Astrocyte (in vitro differentiated cells and primary cell): ENCODE measurements at regions not wholly inside any gene's neighbourhood (a gene's known extent, or its start where the extent isn't known, plus 50 kb on each side); places are given as distances from the start of the nearest gene placed in this dataset.

Experiments used
- EZH2 ChIP-seq: IDR thresholded peaks from 2 replicates; pipeline ENCODE4 v1.6.1; 2012; ENCODE audit warnings: mild to moderate bottlenecking, low read length, inconsistent platforms; ENCODE audit not compliant: insufficient read depth
- TF ChIP-seq, protein P1 (sequence below): IDR thresholded peaks from 2 replicates; pipeline ENCODE4 v1.5.1; 2011; ENCODE audit warnings: low read depth, mild to moderate bottlenecking, inconsistent platforms, low read length, moderate library complexity; ENCODE audit not compliant: insufficient read depth

DNA sequence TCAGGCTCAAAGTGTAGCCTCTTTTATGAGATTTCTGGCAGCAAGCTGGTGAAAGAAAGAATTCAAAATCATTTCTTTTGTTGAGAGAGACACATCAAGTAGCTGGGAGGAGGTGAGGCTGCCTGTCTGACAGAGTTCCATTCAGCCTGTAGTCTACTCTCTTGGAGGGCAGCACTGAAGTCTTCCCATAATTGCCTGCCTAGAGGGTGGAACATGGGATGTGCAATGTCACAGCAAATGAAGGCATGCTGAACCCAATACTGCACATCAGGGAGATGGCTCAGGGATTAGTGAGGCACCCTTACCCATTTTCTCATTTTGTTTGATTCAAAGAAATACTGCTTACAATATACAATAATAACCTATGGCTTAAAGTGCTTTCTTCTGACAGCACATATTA, 475.7 kb downstream of the TMEM232 start:
- TF ChIP-seq, protein P1, sequence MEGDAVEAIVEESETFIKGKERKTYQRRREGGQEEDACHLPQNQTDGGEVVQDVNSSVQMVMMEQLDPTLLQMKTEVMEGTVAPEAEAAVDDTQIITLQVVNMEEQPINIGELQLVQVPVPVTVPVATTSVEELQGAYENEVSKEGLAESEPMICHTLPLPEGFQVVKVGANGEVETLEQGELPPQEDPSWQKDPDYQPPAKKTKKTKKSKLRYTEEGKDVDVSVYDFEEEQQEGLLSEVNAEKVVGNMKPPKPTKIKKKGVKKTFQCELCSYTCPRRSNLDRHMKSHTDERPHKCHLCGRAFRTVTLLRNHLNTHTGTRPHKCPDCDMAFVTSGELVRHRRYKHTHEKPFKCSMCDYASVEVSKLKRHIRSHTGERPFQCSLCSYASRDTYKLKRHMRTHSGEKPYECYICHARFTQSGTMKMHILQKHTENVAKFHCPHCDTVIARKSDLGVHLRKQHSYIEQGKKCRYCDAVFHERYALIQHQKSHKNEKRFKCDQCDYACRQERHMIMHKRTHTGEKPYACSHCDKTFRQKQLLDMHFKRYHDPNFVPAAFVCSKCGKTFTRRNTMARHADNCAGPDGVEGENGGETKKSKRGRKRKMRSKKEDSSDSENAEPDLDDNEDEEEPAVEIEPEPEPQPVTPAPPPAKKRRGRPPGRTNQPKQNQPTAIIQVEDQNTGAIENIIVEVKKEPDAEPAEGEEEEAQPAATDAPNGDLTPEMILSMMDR, result no peak
- no peak for TF ChIP-seq EZH2
